HL-60 (cell line): ENCODE measurements at regions not wholly inside any gene's neighbourhood (a gene's known extent, or its start where the extent isn't known, plus 50 kb on each side); places are given as distances from the start of the nearest gene placed in this dataset.

Experiments used
- DNase-seq, 2 experiments: peaks; one replicate each; pipeline ENCODE4 v3.0.0-alpha.2; 2010 to 2020; ENCODE audit warnings: low read depth in 1 of 2, low spot score in 1 of 2
- H3K27ac ChIP-seq: fragments of 250-450 bp; sonication (Bioruptor Pico); replicated peaks from 2 replicates; pipeline ENCODE4 v1.5.1; 2020; ENCODE audit warnings: mild to moderate bottlenecking, moderate library complexity
- H3K27me3 ChIP-seq: fragments of 250-450 bp; sonication (Bioruptor Pico); 2 replicates; pipeline ENCODE4 v1.5.1; 2021; ENCODE audit warnings: mild to moderate bottlenecking, moderate library complexity; ENCODE audit not compliant: insufficient read depth, poor library complexity, severe bottlenecking
- H3K4me3 ChIP-seq: replicated peaks from 2 replicates; pipeline ENCODE4 v1.5.1; 2011; ENCODE audit warnings: mild to moderate bottlenecking, control low read depth, low read length; ENCODE audit not compliant: insufficient read depth
- CTCF ChIP-seq: IDR thresholded peaks from one replicate; pipeline ENCODE4 v1.5.1; 2011; ENCODE audit warnings: low read length, control low read depth, inconsistent platforms; ENCODE audit not compliant: insufficient read depth
- GABPA ChIP-seq: IDR thresholded peaks from 2 replicates; pipeline ENCODE4 v1.6.1; 2012; ENCODE audit warnings: low read depth
- POLR2AphosphoS5 ChIP-seq: IDR thresholded peaks from 2 replicates; pipeline ENCODE4 v1.6.1; 2012; ENCODE audit warnings: low read depth
- REST ChIP-seq: IDR thresholded peaks from 2 replicates; pipeline ENCODE4 v1.6.1; 2012; ENCODE audit warnings: low read depth; ENCODE audit not compliant: insufficient replicate concordance
- SPI1 ChIP-seq: IDR thresholded peaks from 2 replicates; pipeline ENCODE4 v1.6.1; 2012; ENCODE audit warnings: low read depth, mild to moderate bottlenecking, borderline replicate concordance

DNA sequence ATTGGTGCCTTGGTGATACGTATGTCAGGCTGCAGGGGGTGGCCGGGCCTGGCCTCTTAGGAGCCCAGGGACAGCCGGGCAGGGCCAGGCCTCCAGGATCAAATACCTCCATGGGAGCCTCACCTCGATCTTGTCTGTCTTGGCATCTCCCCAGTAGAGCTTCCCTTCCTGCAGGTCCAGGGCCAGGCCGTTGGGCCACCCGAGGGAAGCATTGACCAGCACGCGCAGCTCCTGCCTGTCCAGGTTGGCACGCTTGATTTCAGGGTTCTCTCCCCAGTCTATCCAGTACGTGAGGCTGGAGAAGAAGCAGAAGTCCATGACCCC is 137.7 kb downstream of the CRYBB2 start:
- DNase-seq = no peak
- H3K27me3 ChIP-seq = no peaks in the 10 kb centered on the region
- TF ChIP-seq REST (no peak), CTCF (no peak), POLR2AphosphoS5 (0 out of 2 replicates have a peak, but pooled peaks have one; percentile 9), GABPA (no peak), SPI1 (no peak)
- H3K27ac ChIP-seq = no peak overlapping the region
- no peak overlapping the region for H3K4me3 ChIP-seq

- no peak for DNase-seq
- no peaks in the 10 kb centered on the region for H3K27me3 ChIP-seq
- H3K27ac ChIP-seq = no peak overlapping the region
- TF ChIP-seq CTCF (no peak), POLR2AphosphoS5 (no peak), GABPA (no peak), REST (no peak), SPI1 (no peak)
- no peak overlapping the region for H3K4me3 ChIP-seq
Observed at GRCh38 chr22:25357606-25358420, 138.4 kb downstream of the CRYBB2 start.

- no peak for DNase-seq
- TF ChIP-seq REST (no peak), SPI1 (no peak), POLR2AphosphoS5 (no peak), CTCF (no peak), GABPA (no peak)
- Histone ChIP-seq H3K27ac (no peak overlapping the region), H3K27me3 (no peaks in the 10 kb centered on the region), H3K4me3 (no peak overlapping the region)
Observed at GRCh38 chr22:25358421-25359170, 139.2 kb downstream of the CRYBB2 start.
